ENCODE measurements at regions not wholly inside any gene's neighbourhood (a gene's known extent, or its start where the extent isn't known, plus 50 kb on each side); places are given as distances from the start of the nearest gene placed in this dataset.

GRCh38 chr18:75800331-75800648 is 372.8 kb upstream of the SMIM21 start:
- intact Hi-C loops (cut with micrococcal nuclease) = no loop called here
- no peaks in the 10 kb centered on the region for H3K27me3 Mint-ChIP-seq
- peaks cover 15% of the 10 kb centered on the region for H3K9me3 Mint-ChIP-seq
- no peaks in the 10 kb centered on the region for H3K36me3 Mint-ChIP-seq (ENCODE audit: low read depth)
- no peak overlapping the region for H3K4me3 Mint-ChIP-seq
- H3K4me1 Mint-ChIP-seq (ENCODE audit: low read depth) = no peaks in the 10 kb centered on the region
- no peak overlapping the region for H3K27ac Mint-ChIP-seq

GRCh38 chr18:75799449-75800330 is 372.2 kb upstream of the SMIM21 start:
- no peaks in the 10 kb centered on the region for H3K36me3 Mint-ChIP-seq (ENCODE audit: low read depth)
- intact Hi-C loops (cut with micrococcal nuclease) = no loop called here

GRCh38 chr18:75797046-75797445 is 369.5 kb upstream of the SMIM21 start:
- Mint-ChIP-seq H3K4me1 (ENCODE audit: low read depth) (no peaks in the 10 kb centered on the region), H3K9me3 (peaks cover 24% of the 10 kb centered on the region), H3K27me3 (no peaks in the 10 kb centered on the region), H3K4me3 (no peak overlapping the region), H3K36me3 (ENCODE audit: low read depth) (no peaks in the 10 kb centered on the region), H3K27ac (no peak overlapping the region)
- intact Hi-C loops (cut with micrococcal nuclease) = no loop called here

More at GRCh38 chr18:75799449-75800330, 372.2 kb upstream of the SMIM21 start:
- Mint-ChIP-seq H3K9me3 (peaks cover 15% of the 10 kb centered on the region), H3K4me1 (ENCODE audit: low read depth) (no peaks in the 10 kb centered on the region), H3K4me3 (no peak overlapping the region), H3K27me3 (no peaks in the 10 kb centered on the region), H3K27ac (no peak overlapping the region)

DNA sequence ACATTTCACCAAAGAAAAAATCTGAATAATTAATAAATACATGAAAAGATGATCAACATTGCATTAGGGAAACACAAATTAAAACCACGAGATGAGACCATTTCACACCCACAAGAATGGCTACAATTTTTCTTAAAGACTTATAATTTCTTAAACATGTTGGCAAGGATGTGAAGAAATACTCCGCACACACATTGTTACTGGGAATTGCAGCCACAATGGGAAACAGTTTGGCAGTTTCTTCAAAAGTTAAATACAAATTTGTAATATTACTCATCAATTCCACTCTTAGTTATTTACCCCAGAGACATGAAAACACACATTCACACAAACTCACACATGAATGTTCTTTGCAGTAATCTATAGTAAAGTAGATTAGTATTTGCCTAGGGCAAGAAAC is 363.3 kb upstream of the SMIM21 start:
- H3K27ac Mint-ChIP-seq = no peak overlapping the region
- H3K9me3 Mint-ChIP-seq = peaks cover 11% of the 10 kb centered on the region
- intact Hi-C loops (cut with micrococcal nuclease) = no loop called here
- H3K36me3 Mint-ChIP-seq (ENCODE audit: low read depth) = no peaks in the 10 kb centered on the region
- no peaks in the 10 kb centered on the region for H3K4me1 Mint-ChIP-seq (ENCODE audit: low read depth)
- no peak overlapping the region for H3K4me3 Mint-ChIP-seq
- H3K27me3 Mint-ChIP-seq = no peaks in the 10 kb centered on the region

- H3K27ac Mint-ChIP-seq = no peak overlapping the region
Measured at GRCh38 chr18:75790111-75790510, 362.6 kb upstream of the SMIM21 start.

DNA sequence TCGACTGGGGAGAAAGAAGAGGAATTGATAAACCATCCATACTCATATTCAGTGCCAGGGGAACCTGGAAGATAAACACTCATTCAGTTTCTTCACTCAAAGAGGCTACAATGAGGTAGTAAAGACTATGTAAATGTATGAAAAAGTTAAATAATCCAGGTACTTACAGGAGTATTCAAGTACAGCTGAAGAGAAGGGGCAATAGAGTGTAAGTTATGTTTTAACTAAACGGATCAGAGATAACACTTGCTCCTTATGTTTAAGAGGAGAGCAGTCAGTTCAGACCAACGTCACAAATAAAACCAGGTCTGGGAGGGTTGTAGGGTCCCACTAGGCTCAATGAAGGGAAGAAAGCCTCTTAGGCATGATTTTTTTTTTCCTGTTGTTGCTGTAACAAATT is 358.3 kb upstream of the SMIM21 start:
- no peak overlapping the region for H3K27ac Mint-ChIP-seq
- H3K36me3 Mint-ChIP-seq (ENCODE audit: low read depth) = no peaks in the 10 kb centered on the region
- no peaks in the 10 kb centered on the region for H3K9me3 Mint-ChIP-seq
- peaks cover 2% of the 10 kb centered on the region for H3K27me3 Mint-ChIP-seq
- no peaks in the 10 kb centered on the region for H3K4me1 Mint-ChIP-seq (ENCODE audit: low read depth)
- intact Hi-C loops (cut with micrococcal nuclease) = no loop called here
- no peak overlapping the region for H3K4me3 Mint-ChIP-seq

More at GRCh38 chr18:75790111-75790510, 362.6 kb upstream of the SMIM21 start:
- Mint-ChIP-seq H3K9me3 (peaks cover 9% of the 10 kb centered on the region), H3K4me1 (ENCODE audit: low read depth) (no peaks in the 10 kb centered on the region), H3K27me3 (no peaks in the 10 kb centered on the region), H3K4me3 (no peak overlapping the region), H3K36me3 (ENCODE audit: low read depth) (no peaks in the 10 kb centered on the region)
- intact Hi-C loops (cut with micrococcal nuclease) = no loop called here

GRCh38 chr18:75785206-75785605 is 357.7 kb upstream of the SMIM21 start:
- no peaks in the 10 kb centered on the region for H3K36me3 Mint-ChIP-seq (ENCODE audit: low read depth)
- H3K27ac Mint-ChIP-seq = no peak overlapping the region
- H3K9me3 Mint-ChIP-seq = no peaks in the 10 kb centered on the region
- H3K4me1 Mint-ChIP-seq (ENCODE audit: low read depth) = no peaks in the 10 kb centered on the region
- intact Hi-C loops (cut with micrococcal nuclease) = no loop called here
- H3K27me3 Mint-ChIP-seq = peaks cover 2% of the 10 kb centered on the region
- H3K4me3 Mint-ChIP-seq = no peak overlapping the region

- Mint-ChIP-seq H3K36me3 (ENCODE audit: low read depth) (no peaks in the 10 kb centered on the region), H3K9me3 (no peaks in the 10 kb centered on the region), H3K4me3 (no peak overlapping the region), H3K4me1 (ENCODE audit: low read depth) (no peaks in the 10 kb centered on the region), H3K27ac (no peak overlapping the region), H3K27me3 (peaks cover 2% of the 10 kb centered on the region)
- intact Hi-C loops (cut with micrococcal nuclease) = no loop called here
Measured at GRCh38 chr18:75784390-75784789, 356.9 kb upstream of the SMIM21 start.

DNA sequence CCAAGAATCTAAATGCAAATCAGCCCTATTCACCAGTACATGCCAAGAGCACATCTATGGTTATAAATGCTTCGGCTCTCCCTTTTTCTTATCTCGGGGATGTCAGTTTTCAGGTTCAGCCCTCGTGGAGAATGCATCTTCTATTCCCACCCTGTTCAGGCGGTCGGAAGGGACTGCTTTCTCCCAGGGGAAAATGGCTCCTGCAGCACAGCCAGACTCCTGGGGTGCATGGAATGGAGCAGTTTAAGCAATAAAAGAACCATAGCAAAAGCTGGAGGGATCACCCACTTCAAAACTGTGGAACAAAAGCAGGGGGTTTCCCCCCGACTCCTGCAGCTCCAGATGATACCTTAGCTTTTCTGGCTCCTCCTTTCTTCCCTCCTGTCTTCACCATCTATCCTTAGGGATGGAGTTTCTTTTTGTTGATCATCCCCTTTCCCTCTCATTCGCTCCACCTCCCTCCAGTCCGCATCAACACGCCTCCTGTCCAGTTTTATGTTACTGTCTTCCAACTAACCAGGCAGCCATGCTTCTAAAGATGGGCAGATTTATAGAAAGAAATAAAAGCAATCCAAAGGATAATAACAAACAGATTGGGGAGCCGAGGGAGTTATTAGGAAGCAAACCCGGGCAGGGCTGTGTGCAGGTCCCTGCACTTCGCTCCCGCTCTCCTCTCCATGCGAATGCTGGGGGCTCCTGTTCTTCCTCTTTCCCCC is 356.2 kb upstream of the SMIM21 start:
- H3K4me1 Mint-ChIP-seq (ENCODE audit: low read depth) = no peaks in the 10 kb centered on the region
- H3K36me3 Mint-ChIP-seq (ENCODE audit: low read depth) = no peaks in the 10 kb centered on the region
- no peaks in the 10 kb centered on the region for H3K9me3 Mint-ChIP-seq
- peaks cover 2% of the 10 kb centered on the region for H3K27me3 Mint-ChIP-seq
- no peak overlapping the region for H3K4me3 Mint-ChIP-seq
- intact Hi-C loops (cut with micrococcal nuclease) = no loop called here
- no peak overlapping the region for H3K27ac Mint-ChIP-seq

DNA sequence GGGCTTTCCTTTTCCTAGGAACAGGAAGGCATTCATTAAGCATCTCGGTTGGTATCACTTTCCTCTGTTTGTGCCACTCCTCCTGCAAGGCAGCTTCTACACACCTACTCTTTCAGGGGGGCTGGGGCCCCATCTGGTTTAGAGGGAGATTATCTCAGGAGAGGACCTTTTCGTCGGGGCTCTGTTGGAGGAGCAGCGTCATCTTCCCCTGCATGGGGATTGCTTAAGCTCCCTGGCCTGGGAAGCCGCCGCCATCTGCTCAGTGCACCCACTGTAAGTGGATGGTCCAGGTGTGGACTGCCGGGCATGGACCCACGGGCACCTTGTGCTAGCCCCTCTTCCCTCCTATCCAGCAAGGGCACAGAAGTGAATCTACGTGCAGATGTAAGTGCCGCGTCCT is 355.3 kb upstream of the SMIM21 start:
- Mint-ChIP-seq H3K4me3 (no peak overlapping the region), H3K36me3 (ENCODE audit: low read depth) (no peaks in the 10 kb centered on the region), H3K9me3 (no peaks in the 10 kb centered on the region), H3K27ac (no peak overlapping the region), H3K4me1 (ENCODE audit: low read depth) (no peaks in the 10 kb centered on the region), H3K27me3 (peaks cover 2% of the 10 kb centered on the region)
- intact Hi-C loops (cut with micrococcal nuclease) = no loop called here

GRCh38 chr18:75782204-75782603 is 354.7 kb upstream of the SMIM21 start:
- no peaks in the 10 kb centered on the region for H3K9me3 Mint-ChIP-seq
- H3K4me3 Mint-ChIP-seq = no peak overlapping the region
- intact Hi-C loops (cut with micrococcal nuclease) = no loop called here
- no peaks in the 10 kb centered on the region for H3K36me3 Mint-ChIP-seq (ENCODE audit: low read depth)
- H3K4me1 Mint-ChIP-seq (ENCODE audit: low read depth) = no peaks in the 10 kb centered on the region
- peaks cover 2% of the 10 kb centered on the region for H3K27me3 Mint-ChIP-seq
- no peak overlapping the region for H3K27ac Mint-ChIP-seq

- no peaks in the 10 kb centered on the region for H3K4me1 Mint-ChIP-seq (ENCODE audit: low read depth)
Measured at GRCh38 chr18:75779910-75780309, 352.4 kb upstream of the SMIM21 start.

GRCh38 chr18:75779450-75779849 is 351.9 kb upstream of the SMIM21 start:
- H3K4me3 Mint-ChIP-seq = no peak overlapping the region
- no peaks in the 10 kb centered on the region for H3K36me3 Mint-ChIP-seq (ENCODE audit: low read depth)
- H3K27me3 Mint-ChIP-seq = peaks cover 2% of the 10 kb centered on the region
- H3K9me3 Mint-ChIP-seq = no peaks in the 10 kb centered on the region
- intact Hi-C loops (cut with micrococcal nuclease) = no loop called here
- H3K4me1 Mint-ChIP-seq (ENCODE audit: low read depth) = no peaks in the 10 kb centered on the region
- no peak overlapping the region for H3K27ac Mint-ChIP-seq

More at GRCh38 chr18:75779910-75780309, 352.4 kb upstream of the SMIM21 start:
- H3K36me3 Mint-ChIP-seq (ENCODE audit: low read depth) = no peaks in the 10 kb centered on the region
- H3K27me3 Mint-ChIP-seq = peaks cover 2% of the 10 kb centered on the region
- intact Hi-C loops (cut with micrococcal nuclease) = no loop called here
- H3K9me3 Mint-ChIP-seq = no peaks in the 10 kb centered on the region
- no peak overlapping the region for H3K4me3 Mint-ChIP-seq
- H3K27ac Mint-ChIP-seq = no peak overlapping the region

- no peaks in the 10 kb centered on the region for H3K9me3 Mint-ChIP-seq
- H3K36me3 Mint-ChIP-seq (ENCODE audit: low read depth) = no peaks in the 10 kb centered on the region
- intact Hi-C loops (cut with micrococcal nuclease) = no loop called here
- H3K27ac Mint-ChIP-seq = no peak overlapping the region
- H3K4me1 Mint-ChIP-seq (ENCODE audit: low read depth) = no peaks in the 10 kb centered on the region
- no peaks in the 10 kb centered on the region for H3K27me3 Mint-ChIP-seq
- no peak overlapping the region for H3K4me3 Mint-ChIP-seq
Measured at GRCh38 chr18:75777630-75778029, 350.1 kb upstream of the SMIM21 start.
